HEK293 (cell line): ENCODE measurements at regions not wholly inside any gene's neighbourhood (a gene's known extent, or its start where the extent isn't known, plus 50 kb on each side); places are given as distances from the start of the nearest gene placed in this dataset.
A peak's percentile ranks its signal among the peaks of the same experiment; 100 is the strongest.

Experiments used
- CTCF ChIA-PET: fragments of 350-600 bp; formaldehyde crosslinking; extraction: SDS; loops from one replicate; lab custom pipeline; 2021; ENCODE audit warnings: antibody characterized with exemption; lab: Yijun Ruan, JAX
- POLR2A ChIA-PET: fragments of 300-600 bp; formaldehyde crosslinking; extraction: SDS; loops from one replicate; lab custom pipeline; 2020; ENCODE audit warnings: antibody characterized with exemption, inconsistent platforms; lab: Yijun Ruan, JAX
- H3K27ac ChIP-seq: fragments of 200-500 bp; sonication (Bioruptor generic); 2 replicates; pipeline ENCODE4 v1.5.1; 2014; ENCODE audit warnings: low read depth, low read length, control low read depth, inconsistent platforms; ENCODE audit errors: extremely low read depth
- H3K36me3 ChIP-seq, 2 experiments: fragments of 200-500 bp in 1 of 2; sonication (Bioruptor generic) in 1 of 2; 1 replicate in 1 of 2; 2 replicates in 1 of 2; pipeline ENCODE4 v1.5.1; 2014 to 2017; ENCODE audit warnings: inconsistent platforms in 2 of 2, low read length in 2 of 2; ENCODE audit not compliant: control insufficient read depth in 2 of 2, insufficient read depth in 1 of 2
- H3K4me1 ChIP-seq: fragments of 200-500 bp; sonication (Bioruptor generic); 2 replicates; pipeline ENCODE4 v1.5.1; 2014; ENCODE audit warnings: mild to moderate bottlenecking, low read length, inconsistent platforms; ENCODE audit not compliant: control insufficient read depth, insufficient read depth
- H3K4me3 ChIP-seq: 2 replicates; pipeline ENCODE4 v1.5.1; 2011; ENCODE audit warnings: low read depth, mild to moderate bottlenecking, control low read depth, low read length, moderate library complexity
- H3K9me3 ChIP-seq: fragments of 200-500 bp; sonication (Bioruptor generic); 2 replicates; pipeline ENCODE4 v1.5.1; 2014; ENCODE audit warnings: low read depth, low read length, inconsistent platforms; ENCODE audit not compliant: control insufficient read depth, insufficient read depth
- GLI2 ChIP-seq: fragments of 450-650 bp; formaldehyde crosslinking; IDR thresholded peaks from 2 replicates; pipeline ENCODE4; 2017; ENCODE audit warnings: missing biosample characterization, missing genetic modification characterization, low read depth, borderline replicate concordance
- SP2 ChIP-seq: fragments of 450-650 bp; formaldehyde crosslinking; IDR thresholded peaks from 2 replicates; pipeline ENCODE4 v1.5.1; 2016; ENCODE audit warnings: missing biosample characterization, missing genetic modification characterization
- SP3 ChIP-seq: fragments of 450-650 bp; formaldehyde crosslinking; IDR thresholded peaks from 2 replicates; pipeline ENCODE4 v1.5.1; 2016; ENCODE audit warnings: missing biosample characterization, missing genetic modification characterization
- YY1 ChIP-seq: fragments of 450-650 bp; formaldehyde crosslinking; IDR thresholded peaks from 2 replicates; pipeline ENCODE4 v1.5.1; 2018; ENCODE audit warnings: missing biosample characterization, missing genetic modification characterization
- ZBTB11 ChIP-seq: fragments of 450-650 bp; formaldehyde crosslinking; conservative IDR thresholded peaks from 2 replicates; pipeline ENCODE4 v1.5.1; 2016; ENCODE audit warnings: low read depth, missing biosample characterization, missing genetic modification characterization
- ZBTB8A ChIP-seq: fragments of 450-650 bp; formaldehyde crosslinking; IDR thresholded peaks from 2 replicates; pipeline ENCODE4 v1.5.1; 2016; ENCODE audit warnings: missing biosample characterization, missing genetic modification characterization
- ZIC2 ChIP-seq: fragments of 450-650 bp; formaldehyde crosslinking; IDR thresholded peaks from 2 replicates; pipeline ENCODE4 v1.5.1; 2016; ENCODE audit warnings: missing biosample characterization, missing genetic modification characterization
- ZNF132 ChIP-seq: fragments of 450-650 bp; formaldehyde crosslinking; IDR thresholded peaks from 2 replicates; pipeline ENCODE4 v1.5.1; 2017; ENCODE audit warnings: missing biosample characterization, missing genetic modification characterization, borderline replicate concordance
- ZNF214 ChIP-seq: fragments of 450-650 bp; formaldehyde crosslinking; IDR thresholded peaks from 2 replicates; pipeline ENCODE4 v1.5.1; 2017; ENCODE audit warnings: missing biosample characterization, mild to moderate bottlenecking, missing genetic modification characterization, borderline replicate concordance
- ZNF248 ChIP-seq: fragments of 450-650 bp; formaldehyde crosslinking; IDR thresholded peaks from 2 replicates; pipeline ENCODE4 v1.5.1; 2017; ENCODE audit warnings: missing biosample characterization, missing genetic modification characterization
- ZNF324 ChIP-seq: fragments of 450-650 bp; formaldehyde crosslinking; IDR thresholded peaks from 2 replicates; pipeline ENCODE4 v1.5.1; 2016; ENCODE audit warnings: missing biosample characterization, missing genetic modification characterization
- ZNF335 ChIP-seq: fragments of 450-650 bp; formaldehyde crosslinking; conservative IDR thresholded peaks from 2 replicates; pipeline ENCODE4 v1.5.1; 2016; ENCODE audit warnings: missing biosample characterization, missing genetic modification characterization
- ZNF394 ChIP-seq: fragments of 450-650 bp; formaldehyde crosslinking; IDR thresholded peaks from 2 replicates; pipeline ENCODE4 v1.5.1; 2016; ENCODE audit warnings: missing biosample characterization, missing genetic modification characterization, mild to moderate bottlenecking, moderate library complexity, borderline replicate concordance
- ZNF473 ChIP-seq: fragments of 450-650 bp; formaldehyde crosslinking; IDR thresholded peaks from 2 replicates; pipeline ENCODE4 v1.5.1; 2017; ENCODE audit warnings: missing biosample characterization, missing genetic modification characterization
- ZNF529 ChIP-seq: fragments of 450-650 bp; formaldehyde crosslinking; IDR thresholded peaks from 2 replicates; pipeline ENCODE4 v1.5.1; 2017; ENCODE audit warnings: missing genetic modification characterization, missing biosample characterization; ENCODE audit not compliant: insufficient replicate concordance
- ZNF664 ChIP-seq: fragments of 450-650 bp; formaldehyde crosslinking; IDR thresholded peaks from 2 replicates; pipeline ENCODE4 v1.5.1; 2016; ENCODE audit warnings: missing biosample characterization, missing genetic modification characterization
- ZNF791 ChIP-seq: fragments of 450-650 bp; formaldehyde crosslinking; IDR thresholded peaks from 2 replicates; pipeline ENCODE4 v1.5.1; 2016; ENCODE audit warnings: missing biosample characterization, missing genetic modification characterization
- ZSCAN30 ChIP-seq: fragments of 450-650 bp; IDR thresholded peaks from 2 replicates; pipeline ENCODE4 v1.5.1; 2018; ENCODE audit warnings: missing biosample characterization, mild to moderate bottlenecking, missing genetic modification characterization, moderate library complexity
- ZXDB ChIP-seq: fragments of 450-650 bp; formaldehyde crosslinking; IDR thresholded peaks from 2 replicates; pipeline ENCODE4 v1.5.1; 2016; ENCODE audit warnings: missing biosample characterization, missing genetic modification characterization
- TF ChIP-seq, protein P1 (sequence below): fragments of 450-650 bp; formaldehyde crosslinking; IDR thresholded peaks from 2 replicates; pipeline ENCODE4 v1.5.1; 2016; ENCODE audit warnings: missing biosample characterization, missing genetic modification characterization
- TF ChIP-seq, protein P2 (sequence below): sonication (generic); formaldehyde crosslinking; IDR thresholded peaks from 2 replicates; pipeline ENCODE4 v1.8.1; 2022; ENCODE audit warnings: mild to moderate bottlenecking, moderate library complexity, missing genetic modification reagents

DNA sequence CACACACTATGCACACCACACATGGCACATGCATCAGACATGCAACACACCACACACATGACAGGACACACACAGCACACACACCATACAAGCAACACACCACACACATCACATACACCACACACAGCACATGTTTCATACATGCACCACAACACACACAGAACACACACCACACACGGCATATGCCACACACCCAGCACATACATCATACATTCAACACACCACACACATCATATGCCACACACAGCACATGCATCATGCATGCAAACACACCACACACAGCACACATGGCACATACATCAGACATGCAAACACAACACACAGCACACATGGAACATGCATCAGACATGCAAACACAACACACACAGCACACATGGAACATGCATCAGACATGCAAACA lies 80.7 kb upstream of the LRPAP1 start:
- no peaks in the 10 kb centered on the region for H3K4me1 ChIP-seq
- H3K27ac ChIP-seq = no peak overlapping the region
- no peaks in the 10 kb centered on the region for H3K9me3 ChIP-seq
- no peak overlapping the region for H3K4me3 ChIP-seq
- CTCF ChIA-PET = no interaction called here
- TF ChIP-seq, protein P1, sequence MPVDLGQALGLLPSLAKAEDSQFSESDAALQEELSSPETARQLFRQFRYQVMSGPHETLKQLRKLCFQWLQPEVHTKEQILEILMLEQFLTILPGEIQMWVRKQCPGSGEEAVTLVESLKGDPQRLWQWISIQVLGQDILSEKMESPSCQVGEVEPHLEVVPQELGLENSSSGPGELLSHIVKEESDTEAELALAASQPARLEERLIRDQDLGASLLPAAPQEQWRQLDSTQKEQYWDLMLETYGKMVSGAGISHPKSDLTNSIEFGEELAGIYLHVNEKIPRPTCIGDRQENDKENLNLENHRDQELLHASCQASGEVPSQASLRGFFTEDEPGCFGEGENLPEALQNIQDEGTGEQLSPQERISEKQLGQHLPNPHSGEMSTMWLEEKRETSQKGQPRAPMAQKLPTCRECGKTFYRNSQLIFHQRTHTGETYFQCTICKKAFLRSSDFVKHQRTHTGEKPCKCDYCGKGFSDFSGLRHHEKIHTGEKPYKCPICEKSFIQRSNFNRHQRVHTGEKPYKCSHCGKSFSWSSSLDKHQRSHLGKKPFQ = peak; percentile 83
- TF ChIP-seq ZNF473 (tag by site-specific recombination) (0 out of 2 replicates have a peak, but pooled peaks have one; percentile 38), ZNF248 (tag by site-specific recombination) (no peak)
- POLR2A ChIA-PET = no interaction called here
- H3K36me3 ChIP-seq = no peaks in the 10 kb centered on the region

- POLR2A ChIA-PET = no interaction called here
- TF ChIP-seq ZNF248 (tag by site-specific recombination) (no peak), ZBTB11 (tag by site-specific recombination) (no peak), ZNF529 (no peak), ZNF791 (no peak), ZNF394 (tag by site-specific recombination) (no peak), SP2 (tag by site-specific recombination) (no peak), ZXDB (no peak), ZSCAN30 (tag by site-specific recombination) (no peak), ZNF132 (no peak), YY1 (tag by site-specific recombination) (no peak), ZNF324 (tag by site-specific recombination) (no peak), ZNF214 (tag by site-specific recombination) (no peak), ZNF664 (tag by site-specific recombination) (no peak), ZNF335 (tag by site-specific recombination) (no peak), GLI2 (tag by site-specific recombination) (no peak), ZBTB8A (no peak), ZIC2 (no peak), SP3 (tag by site-specific recombination) (no peak)
- TF ChIP-seq, protein P2, sequence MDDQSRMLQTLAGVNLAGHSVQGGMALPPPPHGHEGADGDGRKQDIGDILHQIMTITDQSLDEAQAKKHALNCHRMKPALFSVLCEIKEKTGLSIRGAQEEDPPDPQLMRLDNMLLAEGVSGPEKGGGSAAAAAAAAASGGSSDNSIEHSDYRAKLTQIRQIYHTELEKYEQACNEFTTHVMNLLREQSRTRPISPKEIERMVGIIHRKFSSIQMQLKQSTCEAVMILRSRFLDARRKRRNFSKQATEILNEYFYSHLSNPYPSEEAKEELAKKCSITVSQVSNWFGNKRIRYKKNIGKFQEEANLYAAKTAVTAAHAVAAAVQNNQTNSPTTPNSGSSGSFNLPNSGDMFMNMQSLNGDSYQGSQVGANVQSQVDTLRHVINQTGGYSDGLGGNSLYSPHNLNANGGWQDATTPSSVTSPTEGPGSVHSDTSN = no peak
- Histone ChIP-seq H3K9me3 (no peaks in the 10 kb centered on the region), H3K27ac (no peak overlapping the region), H3K36me3 (no peaks in the 10 kb centered on the region), H3K4me3 (no peak overlapping the region), H3K4me1 (no peaks in the 10 kb centered on the region)
- CTCF ChIA-PET = no interaction called here
Observed at GRCh38 chr4:3612281-3612680, 80.1 kb upstream of the LRPAP1 start.
